DOHH2 (cell line): ENCODE measurements at regions not wholly inside any gene's neighbourhood (a gene's known extent, or its start where the extent isn't known, plus 50 kb on each side); places are given as distances from the start of the nearest gene placed in this dataset.

Source experiments
- CTCF ChIP-seq: fragments of 200-600 bp; sonication (generic); IDR thresholded peaks from one replicate; pipeline ENCODE4 v1.5.1; 2014; ENCODE audit warnings: antibody characterized with exemption, mild to moderate bottlenecking, low read depth, low read length; ENCODE audit not compliant: poor library complexity, severe bottlenecking
- EZH2phosphoT487 ChIP-seq: fragments of 200-600 bp; sonication (generic); IDR thresholded peaks from 2 replicates; pipeline ENCODE4 v1.6.1; 2017; ENCODE audit warnings: borderline replicate concordance, mild to moderate bottlenecking, antibody characterized with exemption, low read length, moderate library complexity, mixed read lengths

- TF ChIP-seq CTCF (no peak), EZH2phosphoT487 (no peak)
These were observed 96.9 kb downstream of the CTAGE1 start for GRCh38 chr18:22320771-22321170.
